Pancreas (tissue), 10 donors: ENCODE measurements at regions not wholly inside any gene's neighbourhood (a gene's known extent, or its start where the extent isn't known, plus 50 kb on each side); places are given as distances from the start of the nearest gene placed in this dataset.

Source experiments
- ATAC-seq, 4 donors: fragments of 200-7000 bp; cut with Tn5 transposase; one replicate each; pipeline versions ENCODE4 v1.8.0 to v1.9.1; 2020; ENCODE audit warnings: mild to moderate bottlenecking in 4 of 4, moderate library complexity in 4 of 4
- DNase-seq, 6 donors: peaks; one replicate each; pipeline ENCODE4 v3.0.0-alpha.2; 2020
- FAIRE-seq: peaks from 2 replicates; lab custom pipeline; 2012; peaks lifted over from hg19 to GRCh38; lab: Jason Lieb, UNC
- H3K27ac ChIP-seq, 4 donors: fragments of 200-600 bp; sonication (generic); 1 replicate in 3 of 4; 2 replicates in 1 of 4; pipeline versions ENCODE4 v1.5.0 to v1.8.0; 2020
- H3K27me3 ChIP-seq, 4 donors: fragments of 200-600 bp; one replicate each; pipeline ENCODE4 v1.8.0; 2021
- H3K36me3 ChIP-seq, 3 donors: fragments of 200-600 bp; sonication (generic) in 1 of 3; one replicate each; pipeline versions ENCODE4 v1.5.0 to v1.8.0; 2020 to 2021
- H3K4me1 ChIP-seq, 3 donors: fragments of 200-600 bp; one replicate each; pipeline ENCODE4 v1.8.0; 2021
- H3K4me3 ChIP-seq, 4 donors: fragments of 200-600 bp; sonication (generic) in 2 of 4; one replicate each; pipeline versions ENCODE4 v1.5.0 to v1.8.0; 2020 to 2021
- H3K9me3 ChIP-seq, 4 donors: fragments of 200-600 bp; one replicate each; pipeline ENCODE4 v1.8.0; 2021
- CTCF ChIP-seq, 4 donors: fragments of 200-600 bp; sonication (generic) in 3 of 4; IDR thresholded peaks; one replicate each; pipeline versions ENCODE4 v1.5.0 to v1.8.0; 2021; ENCODE audit warnings: antibody characterized with exemption in 4 of 4
- WGBS, 2 donors: extraction: QIAGEN DNeasy Blood & Tissue Kit; methylation state at CpG; one replicate each; pipeline ENCODE4 v1.1.7; 2013; 5-methylcytosine and 5-hydroxymethylcytosine counted together
- intact Hi-C, 3 donors: fragments of 100-400 bp; cut with DNase I; formaldehyde crosslinking; loops; one replicate each; pipeline versions ENCODE4 v1.11.1 to v1.14.2; 2022
- donor health status: healthy with polysubstance abuse.
- donor health status: DM: no; HTN: no; CAD: no; lungs with moderate emphysema.
- donor health status: DM: no; HTN: no; CAD: no.
- donor health status: control.
- donor health status: control.
- donor health status: Bipolar disorder and iron deficiency.
- donor health status: DM: yes; HTN: yes; CAD: no.
- donor health status: DM: no; HTN: no; CAD: no.
- donor health status: DM: no; HTN: no; CAD: no.
- donor health status: DM: yes; HTN: yes; CAD: no.

GRCh38 chr13:48181482-48182145 lies 51.4 kb upstream of the ITM2B start:
- no peak for TF ChIP-seq CTCF (IDR thresholded peaks at IDR 0.05)
- Histone ChIP-seq H3K4me3 (no peak overlapping the region), H3K27me3 (no peaks in the 10 kb centered on the region), H3K27ac (no peak overlapping the region), H3K4me1 (no peaks in the 10 kb centered on the region), H3K36me3 (no peaks in the 10 kb centered on the region), H3K9me3 (no peaks in the 10 kb centered on the region)
- WGBS, 2 donors, result 79 to 86% methylated on average over 5 of the region's 5 CpGs
- ATAC-seq (peak in 1 of 4 donors; percentile 46), FAIRE-seq (no peak), DNase-seq (no peak)
- intact Hi-C loops, result no loop called here

GRCh38 chr13:48178126-48178525 lies 54.9 kb upstream of the ITM2B start:
- intact Hi-C loops, result no loop called here
- WGBS, 2 donors, result 11 to 22% methylated on average over 2 of the region's 2 CpGs
- DNase-seq, result no peak
- no peak overlapping the region for H3K4me3 ChIP-seq
- no peaks in the 10 kb centered on the region for H3K9me3 ChIP-seq
- H3K4me1 ChIP-seq, result no peaks in the 10 kb centered on the region
- TF ChIP-seq CTCF (IDR thresholded peaks at IDR 0.05), result no peak
- no peaks in the 10 kb centered on the region for H3K36me3 ChIP-seq
- H3K27me3 ChIP-seq, result no peaks in the 10 kb centered on the region
- no peak for FAIRE-seq
- H3K27ac ChIP-seq, result no peak overlapping the region
- no peak for ATAC-seq

- Histone ChIP-seq H3K36me3 (no peaks in the 10 kb centered on the region), H3K4me1 (no peaks in the 10 kb centered on the region), H3K4me3 (no peak overlapping the region), H3K27me3 (no peaks in the 10 kb centered on the region), H3K9me3 (no peaks in the 10 kb centered on the region), H3K27ac (no peak overlapping the region)
- intact Hi-C loops, result no loop called here
- ATAC-seq, result no peak
- WGBS, 2 donors, result 93 to 96% methylated on average over 6 of the region's 6 CpGs
- no peak for DNase-seq
- no peak for FAIRE-seq
- no peak for TF ChIP-seq CTCF (IDR thresholded peaks at IDR 0.05)
Measured at GRCh38 chr13:48176781-48177180, 56.2 kb upstream of the ITM2B start.

- intact Hi-C loops, result no loop called here
- ATAC-seq (no peak), FAIRE-seq (no peak), DNase-seq (no peak)
- 82 to 83% methylated on average over 1 of the region's 1 CpG for WGBS, 2 donors
- no peaks in the 10 kb centered on the region for H3K9me3 ChIP-seq
- H3K27ac ChIP-seq, result no peak overlapping the region
- H3K27me3 ChIP-seq, result no peaks in the 10 kb centered on the region
- no peak for TF ChIP-seq CTCF (IDR thresholded peaks at IDR 0.05)
- no peaks in the 10 kb centered on the region for H3K36me3 ChIP-seq
- H3K4me1 ChIP-seq, result no peaks in the 10 kb centered on the region
- no peak overlapping the region for H3K4me3 ChIP-seq
Measured at GRCh38 chr13:48175185-48175584, 57.8 kb upstream of the ITM2B start.

- FAIRE-seq, result no peak
- DNase-seq, result no peak
- no peaks in the 10 kb centered on the region for H3K9me3 ChIP-seq
- no peak overlapping the region for H3K4me3 ChIP-seq
- WGBS, 2 donors, result 75 to 82% methylated on average over 5 of the region's 5 CpGs
- no peaks in the 10 kb centered on the region for H3K36me3 ChIP-seq
- no peak for TF ChIP-seq CTCF (IDR thresholded peaks at IDR 0.05)
- H3K27ac ChIP-seq, result no peak overlapping the region
- no peak for ATAC-seq
- no peaks in the 10 kb centered on the region for H3K27me3 ChIP-seq
- no peaks in the 10 kb centered on the region for H3K4me1 ChIP-seq
- intact Hi-C loops, result no loop called here
Measured at GRCh38 chr13:48167866-48168265, 65.1 kb upstream of the ITM2B start.
